GM23338 (cell line): ENCODE measurements at regions not wholly inside any gene's neighbourhood (a gene's known extent, or its start where the extent isn't known, plus 50 kb on each side); places are given as distances from the start of the nearest gene placed in this dataset.

Experiments used
- ATAC-seq: fragments of 200-7000 bp; cut with Tn5 transposase; 3 replicates; pipeline ENCODE4 v1.9.1; 2020
- DNase-seq: peaks from one replicate; pipeline ENCODE4 v3.0.0-alpha.2; 2015; ENCODE audit warnings: low spot score
- H2AFZ ChIP-seq: fragments of 200-600 bp; sonication (generic); 2 replicates; pipeline ENCODE4 v1.8.0; 2016; ENCODE audit warnings: antibody characterized with exemption, mild to moderate bottlenecking, moderate library complexity
- H3F3A ChIP-seq: fragments of 200-600 bp; sonication (generic); replicated peaks from 2 replicates; pipeline ENCODE4 v1.8.0; 2017; ENCODE audit warnings: antibody characterized with exemption, mixed run types, low read depth
- H3K27ac ChIP-seq: fragments of 200-600 bp; sonication (generic); 2 replicates; pipeline ENCODE4 v1.6.1; 2016; ENCODE audit warnings: low read depth
- H3K27me3 ChIP-seq: fragments of 200-600 bp; sonication (generic); 2 replicates; pipeline ENCODE4 v1.8.0; 2016; ENCODE audit warnings: mild to moderate bottlenecking, mixed run types, moderate library complexity; ENCODE audit not compliant: insufficient read depth
- H3K36me3 ChIP-seq: fragments of 200-600 bp; sonication (generic); 2 replicates; pipeline ENCODE4 v1.8.0; 2016; ENCODE audit warnings: mild to moderate bottlenecking; ENCODE audit not compliant: insufficient read depth
- H3K4me1 ChIP-seq: fragments of 200-600 bp; sonication (generic); 2 replicates; pipeline ENCODE4 v1.8.0; 2016; ENCODE audit warnings: mild to moderate bottlenecking, moderate library complexity; ENCODE audit not compliant: insufficient read depth
- H3K4me2 ChIP-seq: fragments of 200-600 bp; sonication (generic); 2 replicates; pipeline ENCODE4 v1.7.1; 2017; ENCODE audit warnings: mixed run types
- H3K4me3 ChIP-seq: fragments of 200-600 bp; sonication (generic); 2 replicates; pipeline ENCODE4 v1.6.1; 2016; ENCODE audit warnings: mixed run types
- H3K79me2 ChIP-seq: fragments of 200-600 bp; sonication (generic); replicated peaks from 2 replicates; pipeline ENCODE4 v1.8.0; 2017; ENCODE audit warnings: mild to moderate bottlenecking; ENCODE audit not compliant: insufficient read depth
- H3K9me2 ChIP-seq: fragments of 200-600 bp; sonication (generic); 2 replicates; pipeline ENCODE4 v1.8.0; 2017; ENCODE audit not compliant: insufficient read depth
- H4K20me1 ChIP-seq: fragments of 200-600 bp; sonication (generic); replicated peaks from 2 replicates; pipeline ENCODE4 v1.8.0; 2017; ENCODE audit warnings: mild to moderate bottlenecking; ENCODE audit not compliant: insufficient read depth
- H3K27ac Mint-ChIP-seq: 2 replicates; pipeline ENCODE4 v1.8.0; 2020; ENCODE audit warnings: inconsistent platforms, mild to moderate bottlenecking, moderate library complexity, mixed read lengths
- H3K27me3 Mint-ChIP-seq: 3 replicates; pipeline ENCODE4 v1.8.0; 2022; ENCODE audit warnings: low read depth, mild to moderate bottlenecking, moderate library complexity, mixed read lengths, inconsistent platforms; ENCODE audit not compliant: insufficient read depth, poor library complexity
- H3K36me3 Mint-ChIP-seq: 3 replicates; pipeline ENCODE4 v1.8.0; 2021; ENCODE audit warnings: low read depth, mild to moderate bottlenecking, inconsistent platforms, moderate library complexity, mixed read lengths
- H3K4me1 Mint-ChIP-seq: 3 replicates; pipeline ENCODE4 v1.8.0; 2020; ENCODE audit warnings: mild to moderate bottlenecking, inconsistent platforms, mixed read lengths
- H3K4me3 Mint-ChIP-seq: 3 replicates; pipeline ENCODE4 v1.8.0; 2021; ENCODE audit warnings: moderate library complexity, mild to moderate bottlenecking, inconsistent platforms, mixed read lengths
- H3K9me3 Mint-ChIP-seq: 3 replicates; pipeline ENCODE4 v1.8.0; 2020; ENCODE audit warnings: moderate library complexity, mild to moderate bottlenecking, inconsistent platforms, mixed read lengths
- CREB1 ChIP-seq: fragments of 250-450 bp; sonication (Bioruptor Pico); IDR thresholded peaks from 2 replicates; pipeline ENCODE4 v1.5.0; 2020; ENCODE audit warnings: low read depth, mild to moderate bottlenecking, moderate library complexity
- EZH2 ChIP-seq: fragments of 200-600 bp; sonication (generic); IDR thresholded peaks from one replicate; pipeline ENCODE4 v1.8.0; 2017; ENCODE audit warnings: antibody characterized with exemption, mild to moderate bottlenecking, low read depth; ENCODE audit not compliant: unreplicated experiment
- EZH2phosphoT487 ChIP-seq: fragments of 200-600 bp; sonication (generic); IDR thresholded peaks from one replicate; pipeline ENCODE4 v1.8.1; 2018; ENCODE audit warnings: antibody characterized with exemption; ENCODE audit not compliant: unreplicated experiment
- JUNB ChIP-seq: IDR thresholded peaks from one replicate; pipeline ENCODE4 v1.6.1; 2016; ENCODE audit warnings: antibody characterized with exemption; ENCODE audit not compliant: unreplicated experiment
- NANOG ChIP-seq: IDR thresholded peaks from 2 replicates; pipeline ENCODE4 v1.6.1; 2016; ENCODE audit warnings: antibody characterized with exemption, borderline replicate concordance
- POLR2AphosphoS5 ChIP-seq: IDR thresholded peaks from 2 replicates; pipeline ENCODE4 v1.6.1; 2016; ENCODE audit warnings: antibody characterized with exemption, low read depth
- STAT1 ChIP-seq: IDR thresholded peaks from one replicate; pipeline ENCODE4 v1.6.1; 2016; ENCODE audit warnings: antibody characterized with exemption; ENCODE audit not compliant: unreplicated experiment
- ZNF114 ChIP-seq: fragments of 250-450 bp; sonication (Bioruptor Pico); IDR thresholded peaks from 2 replicates; pipeline ENCODE4 v1.5.0; 2020; ENCODE audit warnings: mild to moderate bottlenecking, moderate library complexity
- ZNF331 ChIP-seq: fragments of 250-450 bp; sonication (Bioruptor Pico); IDR thresholded peaks from 2 replicates; pipeline ENCODE4 v1.5.0; 2020; ENCODE audit warnings: low read depth, mild to moderate bottlenecking, moderate library complexity
- TF ChIP-seq, protein P1 (sequence below): IDR thresholded peaks from 2 replicates; pipeline ENCODE4 v1.6.1; 2016; ENCODE audit warnings: antibody characterized with exemption
- TF ChIP-seq, protein P2 (sequence below): fragments of 250-450 bp; sonication (Bioruptor Pico); IDR thresholded peaks from 2 replicates; pipeline ENCODE4 v1.5.0; 2020; ENCODE audit warnings: mild to moderate bottlenecking, moderate library complexity
- TF ChIP-seq, protein P3 (sequence below): IDR thresholded peaks from one replicate; pipeline ENCODE4 v1.6.1; 2018; ENCODE audit warnings: antibody characterized with exemption; ENCODE audit not compliant: unreplicated experiment
- TF ChIP-seq, protein P4 (sequence below), 2 experiments: fragments of 200-600 bp in 1 of 2; sonication (generic) in 1 of 2; conservative IDR thresholded peaks; 2 replicates each; pipeline versions ENCODE4 v1.5.1 to v1.6.1; 2016 to 2017; ENCODE audit warnings: antibody characterized with exemption in 2 of 2, low read depth in 2 of 2, mild to moderate bottlenecking in 2 of 2, moderate library complexity in 1 of 2

DNA sequence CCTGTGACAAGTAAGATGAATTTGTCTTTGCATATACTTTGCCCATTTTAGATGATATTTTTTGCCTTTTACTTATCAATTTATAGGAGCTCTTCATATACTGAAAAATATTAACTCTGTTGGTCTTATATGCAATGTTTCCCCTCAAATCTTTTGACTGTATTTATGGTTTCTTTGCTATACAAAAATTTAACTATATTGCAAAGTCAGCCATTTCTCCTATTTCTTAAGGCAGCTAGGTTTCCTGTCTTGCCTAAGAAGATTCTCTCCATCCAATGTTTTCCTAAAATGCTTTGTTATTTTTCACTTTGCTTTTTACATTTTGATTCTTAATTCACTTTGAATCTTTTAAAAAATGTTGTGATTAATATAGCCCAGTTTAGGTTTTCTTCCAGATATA, 273.1 kb downstream of the NSG2 start:
- H3K27ac ChIP-seq, result no peak overlapping the region
- H3K4me1 Mint-ChIP-seq, result peaks cover 2% of the 10 kb centered on the region
- no peaks in the 10 kb centered on the region for H3K79me2 ChIP-seq
- H3K27me3 Mint-ChIP-seq, result peaks cover 5% of the 10 kb centered on the region
- no peaks in the 10 kb centered on the region for H3K9me2 ChIP-seq
- H3K9me3 Mint-ChIP-seq, result no peaks in the 10 kb centered on the region; the same call in 2 of the 3 replicates
- H3K4me3 Mint-ChIP-seq, result no peak overlapping the region
- H3F3A ChIP-seq, result no peaks in the 10 kb centered on the region
- no peaks in the 10 kb centered on the region for H3K36me3 ChIP-seq
- H3K4me1 ChIP-seq, result peaks cover 1% of the 10 kb centered on the region; the same call in 1 of the 2 replicates
- no peak overlapping the region for H3K4me3 ChIP-seq
- no peaks in the 10 kb centered on the region for H3K36me3 Mint-ChIP-seq
- no peaks in the 10 kb centered on the region for H4K20me1 ChIP-seq
- H2AFZ ChIP-seq, result no peak overlapping the region
- no peak for TF ChIP-seq ZNF331 (CRISPR knock-in tag)
- no peak for TF ChIP-seq POLR2AphosphoS5
- TF ChIP-seq NANOG, result no peak
- no peak for TF ChIP-seq EZH2phosphoT487
- TF ChIP-seq, protein P1, sequence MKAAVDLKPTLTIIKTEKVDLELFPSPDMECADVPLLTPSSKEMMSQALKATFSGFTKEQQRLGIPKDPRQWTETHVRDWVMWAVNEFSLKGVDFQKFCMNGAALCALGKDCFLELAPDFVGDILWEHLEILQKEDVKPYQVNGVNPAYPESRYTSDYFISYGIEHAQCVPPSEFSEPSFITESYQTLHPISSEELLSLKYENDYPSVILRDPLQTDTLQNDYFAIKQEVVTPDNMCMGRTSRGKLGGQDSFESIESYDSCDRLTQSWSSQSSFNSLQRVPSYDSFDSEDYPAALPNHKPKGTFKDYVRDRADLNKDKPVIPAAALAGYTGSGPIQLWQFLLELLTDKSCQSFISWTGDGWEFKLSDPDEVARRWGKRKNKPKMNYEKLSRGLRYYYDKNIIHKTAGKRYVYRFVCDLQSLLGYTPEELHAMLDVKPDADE, result no peak
- TF ChIP-seq, protein P2, sequence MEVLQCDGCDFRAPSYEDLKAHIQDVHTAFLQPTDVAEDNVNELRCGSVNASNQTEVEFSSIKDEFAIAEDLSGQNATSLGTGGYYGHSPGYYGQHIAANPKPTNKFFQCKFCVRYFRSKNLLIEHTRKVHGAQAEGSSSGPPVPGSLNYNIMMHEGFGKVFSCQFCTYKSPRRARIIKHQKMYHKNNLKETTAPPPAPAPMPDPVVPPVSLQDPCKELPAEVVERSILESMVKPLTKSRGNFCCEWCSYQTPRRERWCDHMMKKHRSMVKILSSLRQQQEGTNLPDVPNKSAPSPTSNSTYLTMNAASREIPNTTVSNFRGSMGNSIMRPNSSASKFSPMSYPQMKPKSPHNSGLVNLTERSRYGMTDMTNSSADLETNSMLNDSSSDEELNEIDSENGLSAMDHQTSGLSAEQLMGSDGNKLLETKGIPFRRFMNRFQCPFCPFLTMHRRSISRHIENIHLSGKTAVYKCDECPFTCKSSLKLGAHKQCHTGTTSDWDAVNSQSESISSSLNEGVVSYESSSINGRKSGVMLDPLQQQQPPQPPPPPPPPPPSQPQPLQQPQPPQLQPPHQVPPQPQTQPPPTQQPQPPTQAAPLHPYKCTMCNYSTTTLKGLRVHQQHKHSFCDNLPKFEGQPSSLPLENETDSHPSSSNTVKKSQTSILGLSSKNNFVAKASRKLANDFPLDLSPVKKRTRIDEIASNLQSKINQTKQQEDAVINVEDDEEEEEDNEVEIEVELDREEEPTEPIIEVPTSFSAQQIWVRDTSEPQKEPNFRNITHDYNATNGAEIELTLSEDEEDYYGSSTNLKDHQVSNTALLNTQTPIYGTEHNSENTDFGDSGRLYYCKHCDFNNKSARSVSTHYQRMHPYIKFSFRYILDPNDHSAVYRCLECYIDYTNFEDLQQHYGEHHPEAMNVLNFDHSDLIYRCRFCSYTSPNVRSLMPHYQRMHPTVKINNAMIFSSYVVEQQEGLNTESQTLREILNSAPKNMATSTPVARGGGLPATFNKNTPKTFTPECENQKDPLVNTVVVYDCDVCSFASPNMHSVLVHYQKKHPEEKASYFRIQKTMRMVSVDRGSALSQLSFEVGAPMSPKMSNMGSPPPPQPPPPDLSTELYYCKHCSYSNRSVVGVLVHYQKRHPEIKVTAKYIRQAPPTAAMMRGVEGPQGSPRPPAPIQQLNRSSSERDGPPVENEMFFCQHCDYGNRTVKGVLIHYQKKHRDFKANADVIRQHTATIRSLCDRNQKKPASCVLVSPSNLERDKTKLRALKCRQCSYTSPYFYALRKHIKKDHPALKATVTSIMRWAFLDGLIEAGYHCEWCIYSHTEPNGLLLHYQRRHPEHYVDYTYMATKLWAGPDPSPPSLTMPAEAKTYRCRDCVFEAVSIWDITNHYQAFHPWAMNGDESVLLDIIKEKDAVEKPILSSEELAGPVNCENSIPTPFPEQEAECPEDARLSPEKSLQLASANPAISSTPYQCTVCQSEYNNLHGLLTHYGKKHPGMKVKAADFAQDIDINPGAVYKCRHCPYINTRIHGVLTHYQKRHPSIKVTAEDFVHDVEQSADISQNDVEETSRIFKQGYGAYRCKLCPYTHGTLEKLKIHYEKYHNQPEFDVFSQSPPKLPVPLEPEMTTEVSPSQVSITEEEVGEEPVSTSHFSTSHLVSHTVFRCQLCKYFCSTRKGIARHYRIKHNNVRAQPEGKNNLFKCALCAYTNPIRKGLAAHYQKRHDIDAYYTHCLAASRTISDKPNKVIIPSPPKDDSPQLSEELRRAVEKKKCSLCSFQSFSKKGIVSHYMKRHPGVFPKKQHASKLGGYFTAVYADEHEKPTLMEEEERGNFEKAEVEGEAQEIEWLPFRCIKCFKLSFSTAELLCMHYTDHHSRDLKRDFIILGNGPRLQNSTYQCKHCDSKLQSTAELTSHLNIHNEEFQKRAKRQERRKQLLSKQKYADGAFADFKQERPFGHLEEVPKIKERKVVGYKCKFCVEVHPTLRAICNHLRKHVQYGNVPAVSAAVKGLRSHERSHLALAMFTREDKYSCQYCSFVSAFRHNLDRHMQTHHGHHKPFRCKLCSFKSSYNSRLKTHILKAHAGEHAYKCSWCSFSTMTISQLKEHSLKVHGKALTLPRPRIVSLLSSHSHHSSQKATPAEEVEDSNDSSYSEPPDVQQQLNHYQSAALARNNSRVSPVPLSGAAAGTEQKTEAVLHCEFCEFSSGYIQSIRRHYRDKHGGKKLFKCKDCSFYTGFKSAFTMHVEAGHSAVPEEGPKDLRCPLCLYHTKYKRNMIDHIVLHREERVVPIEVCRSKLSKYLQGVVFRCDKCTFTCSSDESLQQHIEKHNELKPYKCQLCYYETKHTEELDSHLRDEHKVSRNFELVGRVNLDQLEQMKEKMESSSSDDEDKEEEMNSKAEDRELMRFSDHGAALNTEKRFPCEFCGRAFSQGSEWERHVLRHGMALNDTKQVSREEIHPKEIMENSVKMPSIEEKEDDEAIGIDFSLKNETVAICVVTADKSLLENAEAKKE (CRISPR knock-in tag), result no peak
- no peak for TF ChIP-seq EZH2
- no peak for TF ChIP-seq JUNB
- TF ChIP-seq CREB1 (CRISPR knock-in tag), result no peak
- TF ChIP-seq, protein P3, sequence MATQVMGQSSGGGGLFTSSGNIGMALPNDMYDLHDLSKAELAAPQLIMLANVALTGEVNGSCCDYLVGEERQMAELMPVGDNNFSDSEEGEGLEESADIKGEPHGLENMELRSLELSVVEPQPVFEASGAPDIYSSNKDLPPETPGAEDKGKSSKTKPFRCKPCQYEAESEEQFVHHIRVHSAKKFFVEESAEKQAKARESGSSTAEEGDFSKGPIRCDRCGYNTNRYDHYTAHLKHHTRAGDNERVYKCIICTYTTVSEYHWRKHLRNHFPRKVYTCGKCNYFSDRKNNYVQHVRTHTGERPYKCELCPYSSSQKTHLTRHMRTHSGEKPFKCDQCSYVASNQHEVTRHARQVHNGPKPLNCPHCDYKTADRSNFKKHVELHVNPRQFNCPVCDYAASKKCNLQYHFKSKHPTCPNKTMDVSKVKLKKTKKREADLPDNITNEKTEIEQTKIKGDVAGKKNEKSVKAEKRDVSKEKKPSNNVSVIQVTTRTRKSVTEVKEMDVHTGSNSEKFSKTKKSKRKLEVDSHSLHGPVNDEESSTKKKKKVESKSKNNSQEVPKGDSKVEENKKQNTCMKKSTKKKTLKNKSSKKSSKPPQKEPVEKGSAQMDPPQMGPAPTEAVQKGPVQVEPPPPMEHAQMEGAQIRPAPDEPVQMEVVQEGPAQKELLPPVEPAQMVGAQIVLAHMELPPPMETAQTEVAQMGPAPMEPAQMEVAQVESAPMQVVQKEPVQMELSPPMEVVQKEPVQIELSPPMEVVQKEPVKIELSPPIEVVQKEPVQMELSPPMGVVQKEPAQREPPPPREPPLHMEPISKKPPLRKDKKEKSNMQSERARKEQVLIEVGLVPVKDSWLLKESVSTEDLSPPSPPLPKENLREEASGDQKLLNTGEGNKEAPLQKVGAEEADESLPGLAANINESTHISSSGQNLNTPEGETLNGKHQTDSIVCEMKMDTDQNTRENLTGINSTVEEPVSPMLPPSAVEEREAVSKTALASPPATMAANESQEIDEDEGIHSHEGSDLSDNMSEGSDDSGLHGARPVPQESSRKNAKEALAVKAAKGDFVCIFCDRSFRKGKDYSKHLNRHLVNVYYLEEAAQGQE, result no peak
- TF ChIP-seq ZNF114 (CRISPR knock-in tag), result no peak
- TF ChIP-seq, protein P4, sequence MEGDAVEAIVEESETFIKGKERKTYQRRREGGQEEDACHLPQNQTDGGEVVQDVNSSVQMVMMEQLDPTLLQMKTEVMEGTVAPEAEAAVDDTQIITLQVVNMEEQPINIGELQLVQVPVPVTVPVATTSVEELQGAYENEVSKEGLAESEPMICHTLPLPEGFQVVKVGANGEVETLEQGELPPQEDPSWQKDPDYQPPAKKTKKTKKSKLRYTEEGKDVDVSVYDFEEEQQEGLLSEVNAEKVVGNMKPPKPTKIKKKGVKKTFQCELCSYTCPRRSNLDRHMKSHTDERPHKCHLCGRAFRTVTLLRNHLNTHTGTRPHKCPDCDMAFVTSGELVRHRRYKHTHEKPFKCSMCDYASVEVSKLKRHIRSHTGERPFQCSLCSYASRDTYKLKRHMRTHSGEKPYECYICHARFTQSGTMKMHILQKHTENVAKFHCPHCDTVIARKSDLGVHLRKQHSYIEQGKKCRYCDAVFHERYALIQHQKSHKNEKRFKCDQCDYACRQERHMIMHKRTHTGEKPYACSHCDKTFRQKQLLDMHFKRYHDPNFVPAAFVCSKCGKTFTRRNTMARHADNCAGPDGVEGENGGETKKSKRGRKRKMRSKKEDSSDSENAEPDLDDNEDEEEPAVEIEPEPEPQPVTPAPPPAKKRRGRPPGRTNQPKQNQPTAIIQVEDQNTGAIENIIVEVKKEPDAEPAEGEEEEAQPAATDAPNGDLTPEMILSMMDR (conservative IDR thresholded peaks at IDR 0.05; ENCODE audit: low read depth in 2 of 2), result no peak
- TF ChIP-seq STAT1, result no peak
- ATAC-seq (no peak), DNase-seq (no peak)
- no peaks in the 10 kb centered on the region for H3K27me3 ChIP-seq
- H3K27ac Mint-ChIP-seq, result no peak overlapping the region
- no peak overlapping the region for H3K4me2 ChIP-seq
